H9 (cell line): ENCODE measurements at regions not wholly inside any gene's neighbourhood (a gene's known extent, or its start where the extent isn't known, plus 50 kb on each side); places are given as distances from the start of the nearest gene placed in this dataset.

ENCODE experiments used
- DNase-seq: peaks from one replicate; pipeline ENCODE4 v3.0.0-alpha.2; 2017
- H2AFZ ChIP-seq: one replicate; pipeline ENCODE4 v1.6.1; 2013; ENCODE audit warnings: mild to moderate bottlenecking, low read length, control low read depth, moderate library complexity
- H2AK5ac ChIP-seq: 2 replicates; pipeline ENCODE4 v1.6.1; 2013; ENCODE audit warnings: low read length, control low read depth, mixed read lengths; ENCODE audit not compliant: insufficient read length
- H2BK120ac ChIP-seq: one replicate; pipeline ENCODE4 v1.6.1; 2013; ENCODE audit warnings: low read depth, mild to moderate bottlenecking, low read length, control low read depth, inconsistent platforms; ENCODE audit not compliant: poor library complexity, severe bottlenecking
- H2BK12ac ChIP-seq: 2 replicates; pipeline ENCODE4 v1.6.1; 2013; ENCODE audit warnings: low read length, control low read depth, mixed read lengths, low read depth; ENCODE audit not compliant: insufficient read length
- H2BK15ac ChIP-seq: 2 replicates; pipeline ENCODE4 v1.6.1; 2013; ENCODE audit warnings: low read depth, low read length, control low read depth
- H2BK20ac ChIP-seq: one replicate; pipeline ENCODE4 v1.6.1; 2013; ENCODE audit warnings: low read depth, mild to moderate bottlenecking, low read length, control low read depth, inconsistent platforms; ENCODE audit not compliant: poor library complexity, severe bottlenecking
- H2BK5ac ChIP-seq: 2 replicates; pipeline ENCODE4 v1.6.1; 2013; ENCODE audit warnings: low read length, control low read depth, mixed read lengths; ENCODE audit not compliant: insufficient read length
- H3K14ac ChIP-seq: 2 replicates; pipeline ENCODE4 v1.6.1; 2013; ENCODE audit warnings: low read length, control low read depth; ENCODE audit not compliant: insufficient read depth
- H3K18ac ChIP-seq: 2 replicates; pipeline ENCODE4 v1.6.1; 2013; ENCODE audit warnings: low read depth, mild to moderate bottlenecking, mixed read lengths, low read length, control low read depth; ENCODE audit not compliant: insufficient read length
- H3K23ac ChIP-seq: 2 replicates; pipeline ENCODE4 v1.6.1; 2013; ENCODE audit warnings: low read length, control low read depth, mixed read lengths, low read depth; ENCODE audit not compliant: insufficient read length
- H3K23me2 ChIP-seq: 2 replicates; pipeline ENCODE4 v1.6.1; 2013; ENCODE audit warnings: low read depth, mild to moderate bottlenecking, mixed read lengths, low read length, control low read depth; ENCODE audit not compliant: insufficient read length, poor library complexity, severe bottlenecking
- H3K27ac ChIP-seq: 2 replicates; pipeline ENCODE4 v1.5.1; 2013; ENCODE audit warnings: low read length, control low read depth, mixed read lengths, low read depth; ENCODE audit not compliant: insufficient read length
- H3K27me3 ChIP-seq: 2 replicates; pipeline ENCODE4 v1.6.1; 2013; ENCODE audit warnings: low read length, control low read depth, inconsistent platforms; ENCODE audit not compliant: insufficient read depth
- H3K4ac ChIP-seq: 2 replicates; pipeline ENCODE4 v1.6.1; 2013; ENCODE audit warnings: low read depth, mild to moderate bottlenecking, control low read depth, inconsistent platforms, low read length, moderate library complexity
- H3K4me1 ChIP-seq: 2 replicates; pipeline ENCODE4 v1.6.1; 2013; ENCODE audit warnings: low read length, control low read depth, inconsistent platforms; ENCODE audit not compliant: insufficient read depth
- H3K4me2 ChIP-seq: 2 replicates; pipeline ENCODE4 v1.6.1; 2013; ENCODE audit warnings: low read length, control low read depth, mixed read lengths; ENCODE audit not compliant: insufficient read length, insufficient read depth
- H3K56ac ChIP-seq: 2 replicates; pipeline ENCODE4 v1.6.1; 2013; ENCODE audit warnings: low read depth, mild to moderate bottlenecking, mixed read lengths, low read length, control low read depth; ENCODE audit not compliant: insufficient read length
- H3K79me1 ChIP-seq: 2 replicates; pipeline ENCODE4 v1.6.1; 2013; ENCODE audit warnings: low read depth, mild to moderate bottlenecking, moderate library complexity, low read length, control low read depth, inconsistent platforms; ENCODE audit not compliant: insufficient read depth, poor library complexity, severe bottlenecking
- H3K79me2 ChIP-seq: 2 replicates; pipeline ENCODE4 v1.6.1; 2013; ENCODE audit warnings: low read length, control low read depth, inconsistent platforms; ENCODE audit not compliant: insufficient read depth
- H3K9ac ChIP-seq: 2 replicates; pipeline ENCODE4 v1.6.1; 2013; ENCODE audit warnings: low read length, control low read depth, mixed read lengths; ENCODE audit not compliant: insufficient read length; ENCODE audit errors: extremely low read depth
- H3K9me3 ChIP-seq: one replicate; pipeline ENCODE4 v1.6.1; 2013; ENCODE audit warnings: low read depth, low read length, inconsistent platforms; ENCODE audit not compliant: control insufficient read depth
- H3T11ph ChIP-seq: one replicate; pipeline ENCODE4 v1.6.1; 2013; ENCODE audit warnings: mild to moderate bottlenecking, low read length, control low read depth, inconsistent platforms
- H4K20me1 ChIP-seq: one replicate; pipeline ENCODE4 v1.6.1; 2013; ENCODE audit not compliant: control insufficient read depth, insufficient read length, insufficient read depth
- H4K5ac ChIP-seq: 2 replicates; pipeline ENCODE4 v1.6.1; 2013; ENCODE audit warnings: low read depth, mild to moderate bottlenecking, mixed read lengths, low read length, control low read depth; ENCODE audit not compliant: insufficient read length
- H4K8ac ChIP-seq: replicated peaks from 2 replicates; pipeline ENCODE4 v1.6.1; 2013; ENCODE audit warnings: low read length, control low read depth, mixed read lengths, low read depth; ENCODE audit not compliant: insufficient read length
- H4K91ac ChIP-seq: 2 replicates; pipeline ENCODE4 v1.6.1; 2013; ENCODE audit warnings: low read depth, mild to moderate bottlenecking, moderate library complexity, mixed read lengths, low read length, control low read depth; ENCODE audit not compliant: insufficient read length
- H3K27ac Mint-ChIP-seq, 3 experiments: 2 replicates in 2 of 3; 3 replicates in 1 of 3; pipeline ENCODE4 v1.8.0; 2020 to 2021; ENCODE audit warnings: mixed read lengths in 3 of 3, mild to moderate bottlenecking in 1 of 3, moderate library complexity in 1 of 3
- H3K27me3 Mint-ChIP-seq: 2 replicates; pipeline ENCODE4 v1.8.0; 2021; ENCODE audit warnings: low read depth, mild to moderate bottlenecking, moderate library complexity, mixed read lengths
- H3K36me3 Mint-ChIP-seq, 3 experiments: 2 replicates in 2 of 3; 3 replicates in 1 of 3; pipeline ENCODE4 v1.8.0; 2020 to 2021; ENCODE audit warnings: low read depth in 3 of 3, mixed read lengths in 3 of 3; ENCODE audit not compliant: insufficient read depth in 1 of 3
- H3K4me1 Mint-ChIP-seq, 2 experiments: 2 replicates each; pipeline ENCODE4 v1.8.0; 2020; ENCODE audit warnings: mixed read lengths in 2 of 2
- H3K4me3 Mint-ChIP-seq, 2 experiments: 2 replicates in 1 of 2; 3 replicates in 1 of 2; pipeline ENCODE4 v1.8.0; 2020 to 2021; ENCODE audit warnings: mild to moderate bottlenecking in 2 of 2, mixed read lengths in 2 of 2, moderate library complexity in 1 of 2
- H3K9me3 Mint-ChIP-seq, 2 experiments: 2 replicates in 1 of 2; 3 replicates in 1 of 2; pipeline ENCODE4 v1.8.0; 2020; ENCODE audit warnings: mild to moderate bottlenecking in 2 of 2, mixed read lengths in 2 of 2, moderate library complexity in 1 of 2
- CTCF ChIP-seq: fragments of 200-600 bp; sonication (generic); conservative IDR thresholded peaks from 3 replicates; pipeline ENCODE4 v1.8.0; 2021; ENCODE audit warnings: antibody characterized with exemption, mild to moderate bottlenecking
- WGBS: extraction: QIAGEN DNeasy Blood & Tissue Kit; methylation state at CpG from one replicate; pipeline ENCODE4 v1.1.7; 2013; ENCODE audit warnings: missing lambda C conversion rate, low lambda C conversion rate, mixed read lengths; ENCODE audit not compliant: insufficient read length; ENCODE audit errors: extremely low coverage; 5-methylcytosine and 5-hydroxymethylcytosine counted together

GRCh38 chr10:78654047-78654590, 414.6 kb upstream of the ZMIZ1 start:
- Histone ChIP-seq H4K91ac (no peak overlapping the region), H2BK12ac (no peak overlapping the region), H2AFZ (no peak overlapping the region), H3K27me3 (no peaks in the 10 kb centered on the region), H2AK5ac (no peak overlapping the region), H3K27ac (no peak overlapping the region), H3K4ac (no peak overlapping the region), H3K4me1 (no peaks in the 10 kb centered on the region), H3T11ph (no peak overlapping the region), H3K56ac (no peak overlapping the region), H4K20me1 (no peaks in the 10 kb centered on the region), H2BK120ac (no peak overlapping the region), H4K5ac (no peak overlapping the region), H3K18ac (no peak overlapping the region), H3K4me2 (no peak overlapping the region), H3K79me2 (no peaks in the 10 kb centered on the region), H3K23ac (no peak overlapping the region), H2BK20ac (no peak overlapping the region), H3K79me1 (no peaks in the 10 kb centered on the region), H3K14ac (no peak overlapping the region), H3K9me3 (no peaks in the 10 kb centered on the region), H3K9ac (no peak overlapping the region), H2BK15ac (no peak overlapping the region), H3K23me2 (no peaks in the 10 kb centered on the region), H4K8ac (no peak overlapping the region), H2BK5ac (no peak overlapping the region)
- H3K9me3 Mint-ChIP-seq: no peaks in the 10 kb centered on the region
- WGBS: no CpG with 5 or more reads among the region's 3 CpGs
- no peak overlapping the region for H3K4me3 Mint-ChIP-seq
- no peak for TF ChIP-seq CTCF
- no peaks in the 10 kb centered on the region for H3K36me3 Mint-ChIP-seq
- no peak for DNase-seq
- peaks cover 18% of the 10 kb centered on the region for H3K27me3 Mint-ChIP-seq
- no peak overlapping the region for H3K27ac Mint-ChIP-seq
- H3K4me1 Mint-ChIP-seq: peaks cover 0 to 5% of the 10 kb centered on the region in 2 experiments; a peak in 1 of 4 replicates
